GM19238 (cell line): ENCODE measurements at regions not wholly inside any gene's neighbourhood (a gene's known extent, or its start where the extent isn't known, plus 50 kb on each side); places are given as distances from the start of the nearest gene placed in this dataset.
"Not testable (repeated sequence)": the region's sequence is repeated elsewhere in the genome, so short reads cannot be mapped to it uniquely, and the experiment has no call there.

Experiments
- DNase-seq: peaks from one replicate; pipeline ENCODE4 v3.0.0; 2011; ENCODE audit warnings: low spot score; ENCODE audit not compliant: insufficient read length

DNA sequence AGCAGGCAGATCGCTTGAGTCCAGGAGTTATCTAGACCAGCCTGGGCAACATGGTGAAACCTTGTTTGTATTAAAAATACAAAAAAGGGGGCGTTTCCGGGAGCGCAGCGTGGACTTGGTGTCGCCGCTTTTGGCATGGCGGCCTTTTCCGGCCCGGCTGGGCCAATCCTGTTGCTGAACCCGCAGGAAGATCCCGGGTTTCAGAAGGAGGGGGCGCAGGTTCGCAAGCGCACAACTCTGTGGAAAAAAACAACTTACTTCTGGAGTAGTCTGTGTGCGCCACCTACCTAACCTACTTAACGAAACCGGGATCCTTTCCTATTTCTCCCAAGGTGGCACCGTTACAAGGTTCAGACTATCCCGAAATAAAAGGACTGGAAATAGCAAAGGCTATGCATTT is 198.6 kb downstream of the MSX2 start:
- DNase-seq = no peak

GRCh38 chr5:174920906-174921550 is 196.6 kb downstream of the MSX2 start:
- no peak for DNase-seq

- DNase-seq = no peak
Observed at GRCh38 chr5:174919351-174919750, 195.0 kb downstream of the MSX2 start.

- no peak for DNase-seq
Observed at GRCh38 chr5:174918655-174919054, 194.3 kb downstream of the MSX2 start.

GRCh38 chr5:174917976-174918554 is 193.7 kb downstream of the MSX2 start:
- DNase-seq = no peak

- not testable (repeated sequence) for DNase-seq
Observed at GRCh38 chr5:174917435-174917834, 193.1 kb downstream of the MSX2 start.

- DNase-seq = not testable (repeated sequence)
Observed at GRCh38 chr5:174916924-174917323, 192.5 kb downstream of the MSX2 start.

GRCh38 chr5:174916227-174916626 is 191.8 kb downstream of the MSX2 start:
- no peak for DNase-seq

DNA sequence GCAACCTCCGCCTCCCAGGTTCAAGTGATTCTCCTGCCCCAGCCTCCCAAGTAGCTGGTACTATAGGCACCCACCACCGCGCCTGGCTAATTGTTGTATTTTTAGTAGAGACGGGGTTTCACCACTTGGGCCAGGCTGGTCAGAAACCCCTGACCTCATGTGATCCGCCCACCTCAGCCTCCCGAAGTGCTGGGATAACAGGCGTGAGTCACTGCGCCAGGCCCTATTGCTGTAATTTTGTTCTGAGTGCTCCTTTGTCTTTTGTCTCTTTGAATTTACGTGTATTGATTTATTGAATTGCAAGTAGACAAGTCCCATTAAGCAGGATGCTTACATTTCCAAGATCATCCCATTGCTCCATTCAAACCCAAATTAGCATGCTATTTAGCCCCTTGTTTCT is 186.7 kb downstream of the MSX2 start:
- DNase-seq = no peak

GRCh38 chr5:174910245-174910737 is 185.9 kb downstream of the MSX2 start:
- DNase-seq = peak; percentile 58

DNA sequence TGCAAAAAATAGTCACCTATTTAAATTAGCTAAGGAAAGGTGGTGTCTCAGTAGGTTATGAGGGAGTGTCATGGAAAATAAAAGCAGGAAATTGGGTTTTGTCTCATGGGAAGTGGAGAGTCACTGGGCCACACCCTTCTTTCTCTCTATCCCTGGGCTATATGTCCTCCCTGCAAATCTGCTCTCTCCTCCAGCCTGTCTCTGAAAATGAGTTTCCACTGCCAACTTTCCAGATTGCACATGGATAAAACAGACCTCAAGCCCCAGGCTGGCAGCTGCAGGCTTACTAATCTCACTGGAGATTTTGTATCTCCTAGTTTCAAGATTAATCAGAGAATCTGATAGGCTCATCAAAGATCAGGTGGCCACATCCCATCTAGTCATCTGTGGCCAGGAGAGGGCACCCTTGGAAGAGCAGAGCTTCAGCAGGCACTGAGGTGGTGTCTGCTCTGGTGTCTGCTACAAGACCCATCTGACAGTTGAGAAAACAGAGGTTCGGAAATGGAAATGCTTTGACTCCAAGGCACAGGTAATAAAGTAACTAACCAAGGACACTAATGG is 178.9 kb downstream of the MSX2 start:
- DNase-seq = no peak

DNA sequence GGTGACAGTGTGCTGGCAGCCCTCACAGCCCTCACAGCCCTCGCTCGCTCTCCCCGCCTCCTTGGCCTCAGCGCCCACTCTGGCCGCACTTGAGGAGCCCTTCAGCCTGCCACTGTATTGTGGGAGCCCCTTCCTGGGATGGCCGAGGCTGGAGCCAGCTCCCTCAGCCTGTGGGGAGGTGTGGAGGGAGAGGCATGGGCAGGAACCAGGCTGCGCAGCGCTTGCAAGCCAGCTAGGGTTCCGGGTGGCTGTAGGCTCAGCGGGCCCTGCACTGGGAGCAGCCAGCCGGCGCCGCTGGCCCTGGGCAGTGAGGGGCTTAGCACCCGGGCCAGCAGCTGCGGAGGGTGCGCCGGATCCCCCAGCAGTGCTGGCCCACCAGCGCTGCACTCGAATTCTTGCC is 177.0 kb downstream of the MSX2 start:
- DNase-seq = no peak

DNA sequence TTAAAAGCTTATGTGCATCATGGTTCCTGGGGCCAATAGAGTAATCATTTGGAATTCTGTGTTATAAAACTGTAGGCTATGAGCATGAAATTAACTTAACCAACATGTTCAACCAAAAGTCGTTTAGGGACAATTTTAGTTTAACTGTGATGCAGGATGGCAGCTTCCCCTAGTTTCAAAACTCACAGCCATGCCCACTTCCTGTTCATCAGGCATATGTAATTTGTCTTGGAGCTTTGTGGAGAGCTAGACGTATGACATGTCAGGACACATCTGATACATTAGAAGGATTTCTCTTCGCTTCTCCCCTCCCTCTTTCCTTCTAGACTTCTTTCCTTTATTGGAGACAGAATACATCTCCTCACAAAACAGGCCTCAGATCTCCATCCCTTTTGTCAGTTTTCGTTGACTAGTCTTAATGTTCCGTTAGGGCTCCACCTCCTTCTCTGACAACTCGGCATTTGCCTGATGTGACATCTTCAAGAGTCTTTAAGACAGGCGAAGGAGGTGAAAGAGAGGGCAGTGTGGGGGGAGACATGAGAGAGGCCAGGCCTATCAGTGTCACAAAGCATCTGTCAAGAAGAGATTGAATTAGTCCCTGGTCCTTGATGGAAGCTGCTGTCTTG is 176.0 kb downstream of the MSX2 start:
- DNase-seq = no peak

GRCh38 chr5:174897281-174897950 is 173.0 kb downstream of the MSX2 start:
- DNase-seq = no peak

DNA sequence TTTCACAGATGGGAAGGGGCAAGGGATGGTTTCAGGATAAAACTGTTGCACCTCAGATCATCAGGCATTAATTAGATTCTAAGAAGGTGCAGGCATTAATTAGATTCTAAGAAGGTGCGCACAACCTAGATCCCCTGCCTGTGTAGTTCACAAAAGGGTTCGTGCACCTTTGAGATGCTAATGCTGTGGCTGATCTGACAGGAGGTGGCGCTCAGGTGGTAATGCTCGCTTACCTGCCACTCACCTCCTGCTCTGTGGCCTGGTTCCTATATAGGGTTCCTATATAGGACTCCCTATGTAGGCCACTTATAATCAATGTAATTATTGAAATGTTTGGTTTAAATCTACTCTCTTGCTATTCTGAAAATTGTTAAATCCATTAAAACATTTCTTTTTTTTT is 171.0 kb downstream of the MSX2 start:
- no peak for DNase-seq

- no peak for DNase-seq
Observed at GRCh38 chr5:174892742-174893141, 168.4 kb downstream of the MSX2 start.

DNA sequence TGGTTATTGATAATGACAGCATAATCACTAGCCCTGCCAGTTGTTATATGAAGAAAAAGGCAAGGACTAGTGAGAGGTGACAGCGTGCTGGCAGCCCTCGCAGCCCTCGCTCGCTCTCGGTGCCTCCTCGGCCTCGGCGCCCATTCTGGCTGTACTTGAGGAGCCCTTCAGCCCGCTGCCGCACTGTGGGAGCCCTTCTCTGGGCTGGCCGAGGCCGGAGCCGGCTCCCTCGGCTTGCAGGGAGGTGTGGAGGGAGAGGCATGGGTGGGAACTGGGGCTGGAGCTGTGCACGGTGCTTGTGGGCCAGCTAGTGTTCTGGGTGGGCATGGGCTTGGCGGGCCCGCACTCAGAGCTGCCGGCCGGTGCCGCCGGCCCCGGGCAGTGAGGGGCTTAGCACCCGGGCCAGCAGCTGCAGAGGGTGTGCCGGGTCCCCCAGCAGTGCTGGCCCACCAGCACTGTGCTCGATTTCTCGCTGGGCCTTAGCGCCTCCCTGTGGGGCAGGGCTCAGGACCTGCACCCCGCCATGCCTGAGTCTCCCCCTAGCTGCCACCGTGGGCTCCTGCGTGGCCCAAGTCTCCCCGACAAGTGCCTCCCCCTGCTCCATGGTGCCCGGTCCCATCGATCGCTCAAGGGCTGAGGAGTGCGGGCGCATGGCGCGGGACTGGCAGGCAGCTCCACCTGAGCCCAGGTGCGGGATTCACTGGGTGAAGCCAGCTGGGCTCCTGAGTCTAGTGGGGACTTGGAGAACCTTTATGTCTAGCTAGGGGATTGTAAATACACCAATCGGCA is 156.2 kb downstream of the MSX2 start:
- DNase-seq = not testable (repeated sequence)

DNA sequence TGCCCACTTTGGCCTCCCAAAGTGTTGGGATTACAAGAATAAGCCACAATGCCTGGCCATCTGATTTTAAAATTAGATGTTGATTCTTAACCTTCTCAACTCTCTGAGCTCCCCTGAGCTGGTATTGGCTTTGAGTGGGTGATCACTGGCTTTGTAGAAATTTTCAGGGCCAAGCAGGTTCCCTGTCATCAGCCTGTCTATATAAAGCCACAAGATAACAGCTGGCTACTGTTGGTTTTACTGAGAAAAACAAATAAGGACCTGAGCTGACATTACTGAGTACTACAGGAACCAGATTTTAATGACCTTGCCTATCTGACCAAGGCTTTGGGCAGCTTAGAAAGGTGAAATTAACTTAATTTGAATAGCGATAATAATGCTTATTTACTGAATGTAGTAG is 153.6 kb downstream of the MSX2 start:
- no peak for DNase-seq

- no peak for DNase-seq
Observed at GRCh38 chr5:174872271-174872670, 147.9 kb downstream of the MSX2 start.

DNA sequence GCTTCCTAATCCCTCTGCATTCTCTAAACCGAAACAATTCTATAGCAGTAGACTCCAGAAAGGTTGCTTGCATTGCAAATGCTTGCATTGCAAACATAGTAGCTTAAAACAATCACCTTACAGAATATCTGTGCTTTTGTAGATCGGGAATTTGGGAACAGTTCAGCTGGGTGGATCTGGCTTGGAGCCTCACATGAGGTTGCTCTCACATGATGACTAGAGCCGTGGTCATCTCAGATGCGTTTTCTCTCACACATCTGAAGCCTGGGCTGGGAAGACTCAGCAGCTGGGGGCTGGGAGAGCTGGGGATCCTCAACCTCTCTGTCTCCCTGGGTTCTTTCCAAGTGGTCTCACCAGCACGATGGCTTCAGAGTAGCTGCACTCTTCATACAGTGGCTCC is 127.8 kb downstream of the MSX2 start:
- DNase-seq = no peak

- no peak for DNase-seq
Observed at GRCh38 chr5:174850565-174851169, 126.3 kb downstream of the MSX2 start.
